HK-2 (cell line): ENCODE measurements at regions not wholly inside any gene's neighbourhood (a gene's known extent, or its start where the extent isn't known, plus 50 kb on each side); places are given as distances from the start of the nearest gene placed in this dataset.

Experiments used
- DNase-seq: peaks from one replicate; pipeline ENCODE4 v3.0.0-alpha.2; 2018; ENCODE audit not compliant: unreplicated experiment

GRCh38 chr4:23260511-23260910 is 567.8 kb downstream of the GBA3 start:
- no peak for DNase-seq

- DNase-seq, result no peak
Observed at GRCh38 chr4:23245203-23245832, 552.6 kb downstream of the GBA3 start.

- DNase-seq, result no peak
Observed at GRCh38 chr4:23242962-23243361, 550.2 kb downstream of the GBA3 start.

GRCh38 chr4:23241408-23241807 is 548.7 kb downstream of the GBA3 start:
- DNase-seq, result no peak

GRCh38 chr4:23238848-23239247 is 546.1 kb downstream of the GBA3 start:
- DNase-seq, result no peak

- no peak for DNase-seq
Observed at GRCh38 chr4:23237771-23238170, 545.0 kb downstream of the GBA3 start.

- no peak for DNase-seq
Observed at GRCh38 chr4:23235628-23236390, 543.1 kb downstream of the GBA3 start.

- no peak for DNase-seq
Observed at GRCh38 chr4:23234716-23235115, 542.0 kb downstream of the GBA3 start.

GRCh38 chr4:23234018-23234417 is 541.3 kb downstream of the GBA3 start:
- no peak for DNase-seq

GRCh38 chr4:23233596-23233995 is 540.9 kb downstream of the GBA3 start:
- no peak for DNase-seq

GRCh38 chr4:23232987-23233386 is 540.2 kb downstream of the GBA3 start:
- DNase-seq, result no peak

- no peak for DNase-seq
Observed at GRCh38 chr4:23225564-23225963, 532.8 kb downstream of the GBA3 start.

- no peak for DNase-seq
Observed at GRCh38 chr4:23224684-23225420, 532.1 kb downstream of the GBA3 start.

- no peak for DNase-seq
Observed at GRCh38 chr4:23220911-23221310, 528.2 kb downstream of the GBA3 start.

- DNase-seq, result no peak
Observed at GRCh38 chr4:23219779-23220408, 527.2 kb downstream of the GBA3 start.

- DNase-seq, result no peak
Observed at GRCh38 chr4:23213198-23213597, 520.5 kb downstream of the GBA3 start.

GRCh38 chr4:23212558-23212957 is 519.8 kb downstream of the GBA3 start:
- no peak for DNase-seq

GRCh38 chr4:23207059-23207458 is 514.3 kb downstream of the GBA3 start:
- no peak for DNase-seq

GRCh38 chr4:23202712-23203247 is 510.0 kb downstream of the GBA3 start:
- no peak for DNase-seq

GRCh38 chr4:23194751-23195150 is 502.0 kb downstream of the GBA3 start:
- no peak for DNase-seq

- DNase-seq, result no peak
Observed at GRCh38 chr4:23174179-23174578, 481.4 kb downstream of the GBA3 start.

GRCh38 chr4:23171976-23172375 is 479.2 kb downstream of the GBA3 start:
- no peak for DNase-seq
